HepG2 (cell line): ENCODE measurements at regions not wholly inside any gene's neighbourhood (a gene's known extent, or its start where the extent isn't known, plus 50 kb on each side); places are given as distances from the start of the nearest gene placed in this dataset.

Experiments used
- ATM ChIP-seq: fragments of 450-650 bp; IDR thresholded peaks from 2 replicates; pipeline ENCODE4 v1.7.1; 2017; ENCODE audit warnings: mild to moderate bottlenecking, borderline replicate concordance
- PAF1 ChIP-seq: IDR thresholded peaks from 2 replicates; pipeline ENCODE4 v1.6.1; 2016; ENCODE audit warnings: missing genetic modification reagents, missing compliant biosample characterization
- POLR2AphosphoS5 ChIP-seq: IDR thresholded peaks from 2 replicates; pipeline ENCODE4 v1.6.1; 2012; ENCODE audit warnings: low read depth, low read length
- SIN3A ChIP-seq: IDR thresholded peaks from 2 replicates; pipeline ENCODE4 v1.6.1; 2011; ENCODE audit warnings: low read depth, mild to moderate bottlenecking, control low read depth, low read length, borderline replicate concordance
- SIN3B ChIP-seq: fragments of 150-350 bp; IDR thresholded peaks from 2 replicates; pipeline ENCODE4 v1.6.1; 2014; ENCODE audit warnings: low read length
- SP2 ChIP-seq: sonication (generic); formaldehyde crosslinking; IDR thresholded peaks from 2 replicates; pipeline ENCODE4 v1.5.1; 2020; ENCODE audit warnings: mild to moderate bottlenecking, missing genetic modification reagents
- ZNF354B ChIP-seq: sonication (generic); formaldehyde crosslinking; IDR thresholded peaks from 2 replicates; pipeline ENCODE4 v1.8.0; 2022; ENCODE audit warnings: mild to moderate bottlenecking, missing genetic modification reagents
- ZNF431 ChIP-seq: sonication (generic); formaldehyde crosslinking; IDR thresholded peaks from 2 replicates; pipeline ENCODE4 v1.9.0; 2022; ENCODE audit warnings: missing genetic modification reagents, low read depth, mild to moderate bottlenecking, borderline replicate concordance
- ZNF678 ChIP-seq: sonication (generic); formaldehyde crosslinking; IDR thresholded peaks from 2 replicates; pipeline ENCODE4 v1.4.0; 2020; ENCODE audit warnings: mild to moderate bottlenecking, missing genetic modification reagents
- ZNF777 ChIP-seq: sonication (generic); formaldehyde crosslinking; IDR thresholded peaks from 2 replicates; pipeline ENCODE4 v1.4.0; 2020; ENCODE audit warnings: missing genetic modification reagents
- TF ChIP-seq, protein P1 (sequence below): sonication (generic); formaldehyde crosslinking; IDR thresholded peaks from 2 replicates; pipeline ENCODE4 v1.4.0; 2020; ENCODE audit warnings: low read depth, missing genetic modification reagents
- TF ChIP-seq, protein P2 (sequence below): IDR thresholded peaks from 2 replicates; pipeline ENCODE4 v1.6.1; 2016; ENCODE audit warnings: low read depth, borderline replicate concordance
- TF ChIP-seq, protein P3 (sequence below): sonication (generic); formaldehyde crosslinking; conservative IDR thresholded peaks from 2 replicates; pipeline ENCODE4 v1.8.1; 2023; ENCODE audit warnings: missing genetic modification reagents

DNA sequence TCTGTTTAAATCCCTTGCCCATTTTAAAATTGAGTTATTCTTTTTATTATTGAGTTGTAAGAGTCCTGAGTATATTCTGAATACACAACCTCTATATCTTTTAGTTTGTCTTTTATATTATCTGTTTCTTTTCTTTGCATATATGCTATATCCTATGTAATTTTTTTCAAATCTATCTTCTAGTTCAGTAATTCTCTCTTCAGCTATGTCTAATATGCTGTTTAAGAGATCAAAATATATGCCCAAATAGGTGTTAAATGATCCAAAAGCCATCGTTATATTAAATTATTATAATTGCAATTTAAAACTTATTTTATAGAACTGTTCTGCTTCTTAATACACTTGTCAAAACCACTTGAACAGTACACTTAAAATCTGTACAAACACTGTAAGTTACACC is 107.4 kb upstream of the TSPAN5 start (continued):
- TF ChIP-seq, protein P1, sequence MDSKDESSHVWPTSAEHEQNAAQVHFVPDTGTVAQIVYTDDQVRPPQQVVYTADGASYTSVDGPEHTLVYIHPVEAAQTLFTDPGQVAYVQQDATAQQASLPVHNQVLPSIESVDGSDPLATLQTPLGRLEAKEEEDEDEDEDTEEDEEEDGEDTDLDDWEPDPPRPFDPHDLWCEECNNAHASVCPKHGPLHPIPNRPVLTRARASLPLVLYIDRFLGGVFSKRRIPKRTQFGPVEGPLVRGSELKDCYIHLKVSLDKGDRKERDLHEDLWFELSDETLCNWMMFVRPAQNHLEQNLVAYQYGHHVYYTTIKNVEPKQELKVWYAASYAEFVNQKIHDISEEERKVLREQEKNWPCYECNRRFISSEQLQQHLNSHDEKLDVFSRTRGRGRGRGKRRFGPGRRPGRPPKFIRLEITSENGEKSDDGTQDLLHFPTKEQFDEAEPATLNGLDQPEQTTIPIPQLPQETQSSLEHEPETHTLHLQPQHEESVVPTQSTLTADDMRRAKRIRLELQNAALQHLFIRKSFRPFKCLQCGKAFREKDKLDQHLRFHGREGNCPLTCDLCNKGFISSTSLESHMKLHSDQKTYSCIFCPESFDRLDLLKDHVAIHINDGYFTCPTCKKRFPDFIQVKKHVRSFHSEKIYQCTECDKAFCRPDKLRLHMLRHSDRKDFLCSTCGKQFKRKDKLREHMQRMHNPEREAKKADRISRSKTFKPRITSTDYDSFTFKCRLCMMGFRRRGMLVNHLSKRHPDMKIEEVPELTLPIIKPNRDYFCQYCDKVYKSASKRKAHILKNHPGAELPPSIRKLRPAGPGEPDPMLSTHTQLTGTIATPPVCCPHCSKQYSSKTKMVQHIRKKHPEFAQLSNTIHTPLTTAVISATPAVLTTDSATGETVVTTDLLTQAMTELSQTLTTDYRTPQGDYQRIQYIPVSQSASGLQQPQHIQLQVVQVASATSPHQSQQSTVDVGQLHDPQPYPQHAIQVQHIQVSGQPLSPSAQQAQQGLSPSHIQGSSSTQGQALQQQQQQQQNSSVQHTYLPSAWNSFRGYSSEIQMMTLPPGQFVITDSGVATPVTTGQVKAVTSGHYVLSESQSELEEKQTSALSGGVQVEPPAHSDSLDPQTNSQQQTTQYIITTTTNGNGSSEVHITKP = no peak
- TF ChIP-seq PAF1 (CRISPR knock-in tag) (no peak), ZNF354B (CRISPR knock-in tag) (no peak), SIN3B (no peak), ZNF777 (CRISPR knock-in tag) (no peak), ATM (no peak), ZNF431 (CRISPR knock-in tag) (no peak), ZNF678 (CRISPR knock-in tag) (no peak), POLR2AphosphoS5 (no peak), SIN3A (no peak), SP2 (CRISPR knock-in tag) (no peak)
- TF ChIP-seq, protein P2, sequence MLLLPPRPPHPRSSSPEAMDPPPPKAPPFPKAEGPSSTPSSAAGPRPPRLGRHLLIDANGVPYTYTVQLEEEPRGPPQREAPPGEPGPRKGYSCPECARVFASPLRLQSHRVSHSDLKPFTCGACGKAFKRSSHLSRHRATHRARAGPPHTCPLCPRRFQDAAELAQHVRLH (CRISPR knock-in tag) = no peak
- TF ChIP-seq, protein P3, sequence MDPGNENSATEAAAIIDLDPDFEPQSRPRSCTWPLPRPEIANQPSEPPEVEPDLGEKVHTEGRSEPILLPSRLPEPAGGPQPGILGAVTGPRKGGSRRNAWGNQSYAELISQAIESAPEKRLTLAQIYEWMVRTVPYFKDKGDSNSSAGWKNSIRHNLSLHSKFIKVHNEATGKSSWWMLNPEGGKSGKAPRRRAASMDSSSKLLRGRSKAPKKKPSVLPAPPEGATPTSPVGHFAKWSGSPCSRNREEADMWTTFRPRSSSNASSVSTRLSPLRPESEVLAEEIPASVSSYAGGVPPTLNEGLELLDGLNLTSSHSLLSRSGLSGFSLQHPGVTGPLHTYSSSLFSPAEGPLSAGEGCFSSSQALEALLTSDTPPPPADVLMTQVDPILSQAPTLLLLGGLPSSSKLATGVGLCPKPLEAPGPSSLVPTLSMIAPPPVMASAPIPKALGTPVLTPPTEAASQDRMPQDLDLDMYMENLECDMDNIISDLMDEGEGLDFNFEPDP = no peak
- TF ChIP-seq, all 625 proteins: peak for 0
